Neuronal stem cell (in vitro differentiated cells): ENCODE measurements at regions not wholly inside any gene's neighbourhood (a gene's known extent, or its start where the extent isn't known, plus 50 kb on each side); places are given as distances from the start of the nearest gene placed in this dataset.

ENCODE experiments used
- DNase-seq: peaks from one replicate; pipeline ENCODE4 v3.0.0-alpha.2; 2013; ENCODE audit warnings: low spot score
- H2AFZ ChIP-seq: one replicate; pipeline ENCODE4 v1.6.1; 2013; ENCODE audit warnings: mild to moderate bottlenecking, low read length, inconsistent platforms
- H2AK5ac ChIP-seq: 2 replicates; pipeline ENCODE4 v1.6.1; 2013; ENCODE audit warnings: low read depth, mild to moderate bottlenecking, inconsistent platforms, low read length, moderate library complexity, mixed read lengths
- H2BK120ac ChIP-seq: 2 replicates; pipeline ENCODE4 v1.6.1; 2013; ENCODE audit warnings: low read depth, mild to moderate bottlenecking, inconsistent platforms, low read length, moderate library complexity, mixed read lengths
- H2BK12ac ChIP-seq: one replicate; pipeline ENCODE4 v1.6.1; 2013; ENCODE audit warnings: low read length, inconsistent platforms
- H2BK15ac ChIP-seq: 2 replicates; pipeline ENCODE4 v1.6.1; 2013; ENCODE audit warnings: mild to moderate bottlenecking, low read length, inconsistent platforms, mixed read lengths
- H2BK5ac ChIP-seq: one replicate; pipeline ENCODE4 v1.6.1; 2013; ENCODE audit warnings: inconsistent platforms, mild to moderate bottlenecking, low read length, moderate library complexity
- H3K14ac ChIP-seq: one replicate; pipeline ENCODE4 v1.6.1; 2013; ENCODE audit warnings: low read length, inconsistent platforms
- H3K18ac ChIP-seq: 2 replicates; pipeline ENCODE4 v1.6.1; 2013; ENCODE audit warnings: low read length, inconsistent platforms
- H3K23ac ChIP-seq: 2 replicates; pipeline ENCODE4 v1.6.1; 2013; ENCODE audit warnings: low read depth, mild to moderate bottlenecking, mixed read lengths, low read length, inconsistent platforms; ENCODE audit not compliant: poor library complexity
- H3K27ac ChIP-seq: replicated peaks from 3 replicates; pipeline ENCODE4 v1.5.1; 2013; ENCODE audit warnings: low read length, inconsistent platforms
- H3K27me3 ChIP-seq, 3 experiments: 2 replicates each; pipeline ENCODE4 v1.6.1; 2013; ENCODE audit warnings: low read length in 3 of 3, mild to moderate bottlenecking in 2 of 3, inconsistent platforms in 1 of 3, low read depth in 1 of 3, mixed read lengths in 1 of 3, moderate library complexity in 1 of 3; ENCODE audit not compliant: control insufficient read depth in 3 of 3, insufficient read depth in 3 of 3
- H3K36me3 ChIP-seq, 2 donors: replicated peaks in 1 of 2; 2 replicates each; pipeline ENCODE4 v1.6.1; 2013; ENCODE audit warnings: low read length in 2 of 2; ENCODE audit not compliant: control insufficient read depth in 2 of 2, insufficient read depth in 2 of 2
- H3K4ac ChIP-seq: 2 replicates; pipeline ENCODE4 v1.6.1; 2013; ENCODE audit warnings: inconsistent platforms, mild to moderate bottlenecking, low read length, moderate library complexity
- H3K4me1 ChIP-seq, 2 donors: 1 replicate in 1 of 2; 2 replicates in 1 of 2; pipeline ENCODE4 v1.6.1; 2013; ENCODE audit warnings: low read length in 2 of 2, low read depth in 1 of 2; ENCODE audit not compliant: control insufficient read depth in 2 of 2, insufficient read depth in 1 of 2
- H3K4me2 ChIP-seq: one replicate; pipeline ENCODE4 v1.6.1; 2013; ENCODE audit warnings: mild to moderate bottlenecking, low read length, inconsistent platforms; ENCODE audit not compliant: insufficient read depth, poor library complexity, severe bottlenecking
- H3K4me3 ChIP-seq, 2 donors: 2 replicates each; pipeline ENCODE4 v1.5.1; 2013; ENCODE audit warnings: low read length in 2 of 2, mild to moderate bottlenecking in 2 of 2, inconsistent platforms in 1 of 2, moderate library complexity in 1 of 2
- H3K79me1 ChIP-seq: one replicate; pipeline ENCODE4 v1.6.1; 2013; ENCODE audit warnings: low read depth, mild to moderate bottlenecking, inconsistent platforms, low read length, moderate library complexity
- H3K9ac ChIP-seq: one replicate; pipeline ENCODE4 v1.6.1; 2013; ENCODE audit warnings: mild to moderate bottlenecking, low read depth, low read length, inconsistent platforms; ENCODE audit not compliant: poor library complexity
- H3K9me3 ChIP-seq, 2 donors: replicated peaks in 1 of 2; 2 replicates each; pipeline versions ENCODE3 to v1.6.1; 2013; ENCODE audit warnings: low read length in 2 of 2, mild to moderate bottlenecking in 2 of 2, inconsistent platforms in 1 of 2, low read depth in 1 of 2, mixed read lengths in 1 of 2, moderate library complexity in 1 of 2; ENCODE audit not compliant: control insufficient read depth in 2 of 2, insufficient read depth in 1 of 2
- H4K8ac ChIP-seq: one replicate; pipeline ENCODE4 v1.6.1; 2013; ENCODE audit warnings: low read depth, mild to moderate bottlenecking, inconsistent platforms, low read length, moderate library complexity
- H4K91ac ChIP-seq: one replicate; pipeline ENCODE4 v1.6.1; 2013; ENCODE audit warnings: low read length, low read depth, mild to moderate bottlenecking, inconsistent platforms; ENCODE audit not compliant: poor library complexity
- WGBS, 2 donors: extraction: QIAGEN DNeasy Blood & Tissue Kit; methylation state at CpG; one replicate each; pipeline ENCODE4 v1.1.7; 2013; ENCODE audit warnings: missing lambda C conversion rate in 2 of 2, mixed read lengths in 1 of 2; ENCODE audit not compliant: insufficient read length in 2 of 2, insufficient replicate concordance in 1 of 2; ENCODE audit errors: extremely low coverage in 2 of 2; 5-methylcytosine and 5-hydroxymethylcytosine counted together

DNA sequence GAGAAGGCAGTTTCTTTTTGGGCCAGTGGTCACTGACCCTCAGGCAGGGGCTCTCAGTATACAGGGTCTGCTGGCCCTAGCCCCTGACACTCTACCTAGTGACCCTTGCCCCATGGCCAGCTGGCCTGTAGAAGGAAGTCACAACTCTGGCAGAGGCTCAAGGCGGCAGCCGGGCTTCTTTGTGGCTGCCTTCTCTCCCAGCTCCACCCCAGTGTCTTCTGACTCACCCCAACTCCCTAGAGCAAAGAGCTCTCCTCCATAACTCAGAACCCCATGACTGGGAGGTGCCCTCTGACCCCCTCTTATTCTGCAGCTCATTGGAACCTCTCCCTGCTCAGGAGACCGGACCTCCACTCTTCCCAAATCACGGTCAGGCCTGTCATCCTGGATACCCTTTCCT lies 358.2 kb downstream of the FGFR2 start:
- Histone ChIP-seq H3K79me1 (no peaks in the 10 kb centered on the region), H3K27me3 (no peaks in the 10 kb centered on the region), H3K4me3 (no peak overlapping the region), H3K27ac (no peak overlapping the region), H4K8ac (no peak overlapping the region), H3K36me3 (no peaks in the 10 kb centered on the region), H2BK12ac (no peak overlapping the region), H3K4ac (no peak overlapping the region), H2AK5ac (no peak overlapping the region), H2BK120ac (no peak overlapping the region), H2BK5ac (no peak overlapping the region), H3K23ac (no peak overlapping the region), H2BK15ac (no peak overlapping the region), H2AFZ (no peak overlapping the region), H3K18ac (peak overlapping the region; percentile 7), H3K4me1 (no peaks in the 10 kb centered on the region), H3K9ac (no peak overlapping the region), H3K9me3 (no peaks in the 10 kb centered on the region), H3K14ac (no peak overlapping the region), H4K91ac (no peak overlapping the region), H3K4me2 (no peak overlapping the region)
- no peak for DNase-seq
- WGBS, 2 donors = no CpG with 5 or more reads among the region's 4 CpGs

DNA sequence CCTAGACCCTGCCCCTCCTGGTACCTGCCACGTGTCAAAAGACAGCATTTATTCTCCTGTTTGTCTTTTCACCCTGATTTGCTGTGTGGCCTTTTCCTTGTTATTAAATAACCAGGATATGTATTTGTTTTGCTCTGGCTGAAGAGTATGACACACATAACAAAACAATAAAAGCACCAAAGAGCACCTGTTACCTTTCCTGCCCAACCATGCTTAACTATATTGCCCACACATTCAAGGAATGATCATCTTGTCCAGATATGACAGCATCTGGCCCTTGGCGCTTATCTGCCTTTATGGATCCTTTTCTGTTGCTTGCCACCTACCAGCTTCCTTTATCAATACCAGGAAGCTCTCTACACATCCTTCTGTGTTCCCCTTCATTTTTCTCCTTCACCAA lies 357.7 kb downstream of the FGFR2 start:
- no peak overlapping the region for H2AK5ac ChIP-seq
- H4K91ac ChIP-seq = no peak overlapping the region
- no peaks in the 10 kb centered on the region for H3K79me1 ChIP-seq
- H3K4me3 ChIP-seq = no peak overlapping the region
- H2BK5ac ChIP-seq = no peak overlapping the region
- no peak overlapping the region for H3K9ac ChIP-seq
- DNase-seq = no peak
- H3K23ac ChIP-seq = no peak overlapping the region
- H3K27ac ChIP-seq = no peak overlapping the region
- H2BK12ac ChIP-seq = no peak overlapping the region
- H3K14ac ChIP-seq = no peak overlapping the region
- no CpG with 5 or more reads among the region's 2 CpGs for WGBS, 2 donors
- H2BK15ac ChIP-seq = no peak overlapping the region
- no peaks in the 10 kb centered on the region for H3K27me3 ChIP-seq
- no peak overlapping the region for H2AFZ ChIP-seq
- H2BK120ac ChIP-seq = no peak overlapping the region
- no peak overlapping the region for H3K4me2 ChIP-seq
- no peaks in the 10 kb centered on the region for H3K36me3 ChIP-seq
- H3K18ac ChIP-seq = no peak overlapping the region
- no peaks in the 10 kb centered on the region for H3K9me3 ChIP-seq
- no peaks in the 10 kb centered on the region for H3K4me1 ChIP-seq
- H3K4ac ChIP-seq = no peak overlapping the region
- no peak overlapping the region for H4K8ac ChIP-seq

DNA sequence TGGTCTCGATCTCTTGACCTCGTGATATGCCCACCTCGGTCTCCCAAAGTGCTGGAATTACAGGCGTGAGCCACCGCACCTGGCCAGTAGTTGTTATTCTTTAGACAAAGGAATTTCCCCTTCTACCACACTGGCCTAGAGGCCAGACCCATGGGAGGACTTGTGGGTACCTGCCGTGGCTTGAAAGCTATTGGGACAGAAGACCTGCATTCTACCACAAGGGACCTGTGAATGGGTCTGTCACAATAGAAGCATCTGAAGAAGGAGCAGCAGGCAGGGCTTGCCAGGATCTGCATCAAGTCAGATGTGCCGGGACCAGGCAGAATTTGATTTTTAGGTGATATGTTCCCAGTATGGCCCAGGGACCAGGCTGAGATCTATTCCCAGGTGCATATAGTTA lies 356.9 kb downstream of the FGFR2 start:
- H3K4me2 ChIP-seq = no peak overlapping the region
- H3K4me1 ChIP-seq = no peaks in the 10 kb centered on the region
- no peak overlapping the region for H2AFZ ChIP-seq
- no peak overlapping the region for H3K18ac ChIP-seq
- H2BK5ac ChIP-seq = no peak overlapping the region
- H2BK12ac ChIP-seq = no peak overlapping the region
- H2BK15ac ChIP-seq = no peak overlapping the region
- H3K14ac ChIP-seq = no peak overlapping the region
- no peak overlapping the region for H3K4ac ChIP-seq
- H3K9ac ChIP-seq = no peak overlapping the region
- H3K4me3 ChIP-seq = no peak overlapping the region
- no peak overlapping the region for H3K23ac ChIP-seq
- no peaks in the 10 kb centered on the region for H3K27me3 ChIP-seq
- no peak overlapping the region for H4K8ac ChIP-seq
- no peaks in the 10 kb centered on the region for H3K79me1 ChIP-seq
- no peak overlapping the region for H4K91ac ChIP-seq
- H3K27ac ChIP-seq = no peak overlapping the region
- no peaks in the 10 kb centered on the region for H3K9me3 ChIP-seq
- no peak overlapping the region for H2AK5ac ChIP-seq
- no peak overlapping the region for H2BK120ac ChIP-seq
- DNase-seq = no peak
- H3K36me3 ChIP-seq = no peaks in the 10 kb centered on the region
- WGBS, 2 donors = no CpG with 5 or more reads among the region's 7 CpGs

DNA sequence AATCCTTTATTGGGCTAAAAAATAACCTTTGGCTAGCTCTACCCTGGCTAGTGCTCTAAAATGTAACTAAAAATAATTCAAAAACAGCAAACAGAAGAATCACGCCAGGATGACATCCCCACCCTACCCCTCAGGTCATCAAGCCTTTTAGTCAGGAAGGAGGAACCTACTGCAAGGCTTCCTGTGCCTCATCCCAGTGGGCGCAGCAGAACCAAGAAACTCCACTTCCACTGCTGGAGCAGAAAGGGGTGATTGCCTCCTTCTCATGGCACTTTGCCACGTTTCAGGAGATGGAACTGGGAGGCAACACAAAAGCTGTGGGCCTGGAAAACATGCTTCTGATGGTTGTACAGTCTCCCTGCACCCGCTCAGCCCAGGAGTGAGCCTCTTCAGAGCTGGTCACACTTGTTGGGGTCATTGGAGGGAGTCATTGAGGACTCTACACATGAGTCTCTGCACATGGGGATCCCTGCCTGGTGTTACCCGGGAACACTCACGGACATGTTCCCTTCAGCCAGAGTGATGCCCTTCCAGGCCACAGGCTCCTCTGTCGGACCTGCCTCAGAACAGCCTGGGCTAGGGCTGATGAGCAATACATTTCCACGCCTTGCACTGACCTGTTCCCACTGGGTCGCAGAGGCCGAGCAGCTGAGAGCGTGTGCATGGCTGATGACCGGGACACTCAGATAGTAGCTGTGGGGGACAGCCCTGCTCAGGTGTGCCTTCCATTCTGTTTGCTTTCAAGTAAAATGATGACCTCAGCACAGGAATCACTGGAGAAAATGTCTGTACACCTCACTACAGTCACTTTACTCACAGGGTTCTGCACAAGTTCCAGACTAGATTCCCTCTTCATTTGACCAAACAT lies 355.3 kb downstream of the FGFR2 start:
- H2BK12ac ChIP-seq = no peak overlapping the region
- H3K4me2 ChIP-seq = no peak overlapping the region
- H3K27me3 ChIP-seq = no peaks in the 10 kb centered on the region
- no peak overlapping the region for H2BK5ac ChIP-seq
- no peak overlapping the region for H3K14ac ChIP-seq
- no peak overlapping the region for H2BK15ac ChIP-seq
- H4K8ac ChIP-seq = no peak overlapping the region
- H3K23ac ChIP-seq = no peak overlapping the region
- DNase-seq = no peak
- no peak overlapping the region for H4K91ac ChIP-seq
- H3K9me3 ChIP-seq = no peaks in the 10 kb centered on the region
- H2AFZ ChIP-seq = no peak overlapping the region
- no peak overlapping the region for H2AK5ac ChIP-seq
- H3K18ac ChIP-seq = no peak overlapping the region
- H3K79me1 ChIP-seq = no peaks in the 10 kb centered on the region
- H3K4me3 ChIP-seq = no peak overlapping the region
- H3K9ac ChIP-seq = no peak overlapping the region
- H2BK120ac ChIP-seq = no peak overlapping the region
- no peaks in the 10 kb centered on the region for H3K36me3 ChIP-seq
- WGBS, 2 donors = no CpG with 5 or more reads among the region's 12 CpGs
- no peak overlapping the region for H3K27ac ChIP-seq
- no peaks in the 10 kb centered on the region for H3K4me1 ChIP-seq
- H3K4ac ChIP-seq = no peak overlapping the region
